Endothelial cell (in vitro differentiated cells): ENCODE measurements at regions not wholly inside any gene's neighbourhood (a gene's known extent, or its start where the extent isn't known, plus 50 kb on each side); places are given as distances from the start of the nearest gene placed in this dataset.

Experiments
- DNase-seq: peaks from one replicate; pipeline ENCODE4 v3.0.0; 2021; ENCODE audit warnings: low spot score
- H3K27ac Mint-ChIP-seq: one replicate; pipeline ENCODE4 v1.8.0; 2021; ENCODE audit warnings: mixed read lengths, inconsistent platforms; ENCODE audit not compliant: unreplicated experiment
- H3K27me3 Mint-ChIP-seq: one replicate; pipeline ENCODE4 v1.8.0; 2021; ENCODE audit warnings: mild to moderate bottlenecking, moderate library complexity, mixed read lengths, inconsistent platforms; ENCODE audit not compliant: unreplicated experiment
- H3K36me3 Mint-ChIP-seq: one replicate; pipeline ENCODE4 v1.8.0; 2021; ENCODE audit warnings: mild to moderate bottlenecking, low read depth, mixed read lengths, inconsistent platforms; ENCODE audit not compliant: unreplicated experiment
- H3K4me1 Mint-ChIP-seq: one replicate; pipeline ENCODE4 v1.8.0; 2021; ENCODE audit warnings: mild to moderate bottlenecking, mixed read lengths, inconsistent platforms; ENCODE audit not compliant: unreplicated experiment
- H3K4me3 Mint-ChIP-seq: one replicate; pipeline ENCODE4 v1.8.0; 2021; ENCODE audit warnings: mild to moderate bottlenecking, mixed read lengths, inconsistent platforms; ENCODE audit not compliant: unreplicated experiment
- H3K9me3 Mint-ChIP-seq: one replicate; pipeline ENCODE4 v1.8.0; 2021; ENCODE audit warnings: mixed read lengths, inconsistent platforms; ENCODE audit not compliant: unreplicated experiment
- TF ChIP-seq, protein P1 (sequence below): fragments of 200-600 bp; sonication (generic); IDR thresholded peaks from one replicate; pipeline ENCODE4 v1.5.0; 2021; ENCODE audit warnings: antibody characterized with exemption; ENCODE audit not compliant: unreplicated experiment

DNA sequence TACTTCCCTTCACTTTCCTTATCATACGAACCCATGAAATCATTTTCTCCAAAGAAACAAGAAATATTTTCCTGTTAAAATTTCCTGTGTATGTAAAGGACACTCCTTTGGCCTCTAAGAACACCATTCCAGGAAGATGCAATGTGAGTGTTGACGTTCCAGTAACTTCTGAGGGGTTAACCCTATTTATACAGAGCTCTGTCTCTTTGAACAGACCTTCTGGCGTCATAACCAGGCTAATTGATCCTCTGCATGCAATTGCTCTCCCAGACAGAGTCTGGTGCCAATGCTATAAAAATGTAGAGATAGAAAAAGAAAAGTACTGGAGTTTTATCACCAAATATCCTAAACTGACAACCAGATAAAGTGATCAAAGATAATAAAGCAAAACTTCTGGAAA lies 218.5 kb downstream of the TLE1 start:
- TF ChIP-seq, protein P1, sequence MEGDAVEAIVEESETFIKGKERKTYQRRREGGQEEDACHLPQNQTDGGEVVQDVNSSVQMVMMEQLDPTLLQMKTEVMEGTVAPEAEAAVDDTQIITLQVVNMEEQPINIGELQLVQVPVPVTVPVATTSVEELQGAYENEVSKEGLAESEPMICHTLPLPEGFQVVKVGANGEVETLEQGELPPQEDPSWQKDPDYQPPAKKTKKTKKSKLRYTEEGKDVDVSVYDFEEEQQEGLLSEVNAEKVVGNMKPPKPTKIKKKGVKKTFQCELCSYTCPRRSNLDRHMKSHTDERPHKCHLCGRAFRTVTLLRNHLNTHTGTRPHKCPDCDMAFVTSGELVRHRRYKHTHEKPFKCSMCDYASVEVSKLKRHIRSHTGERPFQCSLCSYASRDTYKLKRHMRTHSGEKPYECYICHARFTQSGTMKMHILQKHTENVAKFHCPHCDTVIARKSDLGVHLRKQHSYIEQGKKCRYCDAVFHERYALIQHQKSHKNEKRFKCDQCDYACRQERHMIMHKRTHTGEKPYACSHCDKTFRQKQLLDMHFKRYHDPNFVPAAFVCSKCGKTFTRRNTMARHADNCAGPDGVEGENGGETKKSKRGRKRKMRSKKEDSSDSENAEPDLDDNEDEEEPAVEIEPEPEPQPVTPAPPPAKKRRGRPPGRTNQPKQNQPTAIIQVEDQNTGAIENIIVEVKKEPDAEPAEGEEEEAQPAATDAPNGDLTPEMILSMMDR: no peak
- DNase-seq: no peak
- Mint-ChIP-seq H3K36me3 (no peaks in the 10 kb centered on the region), H3K9me3 (no peaks in the 10 kb centered on the region), H3K4me1 (peaks cover 8% of the 10 kb centered on the region), H3K27ac (no peak overlapping the region), H3K4me3 (no peak overlapping the region), H3K27me3 (no peaks in the 10 kb centered on the region)

DNA sequence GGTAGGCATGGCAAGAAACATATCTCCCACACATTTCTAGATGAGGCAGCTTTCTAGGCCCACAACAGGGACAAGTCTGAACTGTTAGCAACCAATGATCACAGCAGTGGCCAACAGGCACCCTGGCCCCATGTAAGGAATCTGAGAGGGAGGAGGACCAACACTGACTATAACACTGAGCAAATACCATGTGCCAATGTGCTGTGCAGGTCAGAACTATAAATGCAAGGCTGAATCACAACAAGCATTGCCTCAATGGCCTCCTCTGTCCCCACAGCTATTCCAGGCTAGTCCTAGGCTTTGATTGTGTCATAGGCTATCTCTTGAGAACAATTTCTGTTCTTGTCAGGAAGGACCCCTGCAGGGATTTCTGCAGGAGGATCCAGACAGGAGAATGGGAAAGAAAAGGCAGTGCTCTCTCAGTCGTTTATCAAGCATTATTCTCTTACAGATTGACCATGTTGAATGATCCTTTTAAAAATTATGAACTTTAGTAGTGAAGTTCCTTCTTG lies 221.2 kb downstream of the TLE1 start:
- no peak overlapping the region for H3K27ac Mint-ChIP-seq
- no peaks in the 10 kb centered on the region for H3K9me3 Mint-ChIP-seq
- H3K4me1 Mint-ChIP-seq: peaks cover 8% of the 10 kb centered on the region
- no peaks in the 10 kb centered on the region for H3K36me3 Mint-ChIP-seq
- TF ChIP-seq, protein P1: no peak
- no peak for DNase-seq
- H3K27me3 Mint-ChIP-seq: no peaks in the 10 kb centered on the region
- H3K4me3 Mint-ChIP-seq: no peak overlapping the region

DNA sequence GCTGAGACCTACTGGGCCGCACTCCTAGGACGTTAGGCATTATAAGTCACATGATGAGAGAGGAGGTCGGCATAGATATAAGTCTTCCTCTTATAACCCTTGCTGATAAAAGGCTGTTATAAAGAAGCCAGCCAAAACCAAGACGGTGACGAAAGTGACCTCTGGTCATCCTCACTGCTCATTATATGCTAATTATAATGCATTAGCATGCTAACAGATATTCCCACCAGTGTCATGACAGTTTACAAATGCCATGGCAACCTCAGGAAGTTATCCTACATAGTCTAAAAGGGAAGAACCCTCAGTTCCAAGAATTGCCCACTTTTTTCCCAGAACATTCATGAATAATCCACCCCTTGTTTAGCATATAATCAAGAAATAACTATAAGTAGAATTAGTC lies 222.4 kb downstream of the TLE1 start:
- no peak overlapping the region for H3K4me3 Mint-ChIP-seq
- no peak overlapping the region for H3K27ac Mint-ChIP-seq
- peaks cover 8% of the 10 kb centered on the region for H3K4me1 Mint-ChIP-seq
- no peaks in the 10 kb centered on the region for H3K9me3 Mint-ChIP-seq
- TF ChIP-seq, protein P1: no peak
- H3K27me3 Mint-ChIP-seq: no peaks in the 10 kb centered on the region
- H3K36me3 Mint-ChIP-seq: no peaks in the 10 kb centered on the region
- no peak for DNase-seq

DNA sequence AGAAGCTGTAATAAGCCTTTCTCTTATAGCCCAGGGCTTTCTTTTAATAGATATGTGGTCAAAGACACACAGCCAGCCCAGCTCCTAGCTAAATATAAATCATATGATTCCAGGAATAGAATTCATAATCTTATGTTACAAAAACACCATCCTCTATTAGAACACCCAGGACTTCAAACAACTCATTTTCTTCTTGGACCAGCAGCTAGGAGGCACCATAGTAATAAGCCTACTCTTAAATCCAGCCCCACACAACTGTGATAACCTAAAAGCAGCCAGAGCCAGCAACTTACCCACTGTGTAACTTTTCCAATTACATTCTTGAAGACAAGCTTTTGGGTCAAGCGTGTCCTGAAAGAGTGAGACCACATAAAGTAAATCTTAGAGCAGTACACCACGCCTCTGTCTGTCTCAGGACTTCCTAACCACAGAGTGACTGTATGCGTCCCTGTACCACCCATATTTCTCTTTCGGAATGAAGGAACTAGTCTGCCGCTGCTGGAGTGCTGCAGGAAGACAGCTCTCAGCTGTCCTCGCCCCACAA lies 223.8 kb downstream of the TLE1 start:
- Mint-ChIP-seq H3K9me3 (no peaks in the 10 kb centered on the region), H3K4me1 (peaks cover 3% of the 10 kb centered on the region), H3K27me3 (no peaks in the 10 kb centered on the region), H3K36me3 (no peaks in the 10 kb centered on the region), H3K27ac (no peak overlapping the region), H3K4me3 (no peak overlapping the region)
- DNase-seq: no peak
- TF ChIP-seq, protein P1: no peak

DNA sequence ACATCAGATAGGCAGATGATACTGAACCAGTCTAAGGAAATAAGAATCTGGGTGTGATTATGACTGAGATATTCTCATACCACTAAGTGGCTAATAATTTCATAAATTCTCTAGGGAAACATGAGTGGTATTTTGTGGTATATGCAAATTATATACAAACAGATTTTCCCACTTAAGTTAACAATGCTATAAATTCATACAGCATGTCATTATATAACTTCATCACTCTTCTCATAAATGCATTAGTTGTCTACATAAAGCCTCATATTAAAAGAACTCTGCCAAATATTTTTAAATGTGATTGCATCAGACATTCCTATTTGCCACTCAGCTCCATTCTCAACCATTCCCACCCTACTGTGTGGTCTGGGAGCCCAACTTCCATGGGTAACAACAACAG lies 226.5 kb downstream of the TLE1 start:
- Mint-ChIP-seq H3K27ac (no peak overlapping the region), H3K4me3 (no peak overlapping the region), H3K36me3 (no peaks in the 10 kb centered on the region), H3K27me3 (peaks cover 2% of the 10 kb centered on the region), H3K9me3 (no peaks in the 10 kb centered on the region), H3K4me1 (peaks cover 3% of the 10 kb centered on the region)
- DNase-seq: no peak
- TF ChIP-seq, protein P1: no peak
